ENCODE measurements at regions not wholly inside any gene's neighbourhood (a gene's known extent, or its start where the extent isn't known, plus 50 kb on each side); places are given as distances from the start of the nearest gene placed in this dataset.

GRCh38 chr10:32197423-32197822 is 141.2 kb upstream of the KIF5B start (continued):
- no peak for TF ChIP-seq ZNF462 (CRISPR knock-in tag; IDR thresholded peaks at IDR 0.05)
- TF ChIP-seq ZNF114 (CRISPR knock-in tag; IDR thresholded peaks at IDR 0.05): no peak
- no peak for TF ChIP-seq JUNB (IDR thresholded peaks at IDR 0.05; ENCODE audit: unreplicated experiment)
- TF ChIP-seq, protein P1, sequence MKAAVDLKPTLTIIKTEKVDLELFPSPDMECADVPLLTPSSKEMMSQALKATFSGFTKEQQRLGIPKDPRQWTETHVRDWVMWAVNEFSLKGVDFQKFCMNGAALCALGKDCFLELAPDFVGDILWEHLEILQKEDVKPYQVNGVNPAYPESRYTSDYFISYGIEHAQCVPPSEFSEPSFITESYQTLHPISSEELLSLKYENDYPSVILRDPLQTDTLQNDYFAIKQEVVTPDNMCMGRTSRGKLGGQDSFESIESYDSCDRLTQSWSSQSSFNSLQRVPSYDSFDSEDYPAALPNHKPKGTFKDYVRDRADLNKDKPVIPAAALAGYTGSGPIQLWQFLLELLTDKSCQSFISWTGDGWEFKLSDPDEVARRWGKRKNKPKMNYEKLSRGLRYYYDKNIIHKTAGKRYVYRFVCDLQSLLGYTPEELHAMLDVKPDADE (IDR thresholded peaks at IDR 0.05): no peak
- no peak for TF ChIP-seq CREB1 (CRISPR knock-in tag; IDR thresholded peaks at IDR 0.05; ENCODE audit: low read depth)
- TF ChIP-seq, protein P2, sequence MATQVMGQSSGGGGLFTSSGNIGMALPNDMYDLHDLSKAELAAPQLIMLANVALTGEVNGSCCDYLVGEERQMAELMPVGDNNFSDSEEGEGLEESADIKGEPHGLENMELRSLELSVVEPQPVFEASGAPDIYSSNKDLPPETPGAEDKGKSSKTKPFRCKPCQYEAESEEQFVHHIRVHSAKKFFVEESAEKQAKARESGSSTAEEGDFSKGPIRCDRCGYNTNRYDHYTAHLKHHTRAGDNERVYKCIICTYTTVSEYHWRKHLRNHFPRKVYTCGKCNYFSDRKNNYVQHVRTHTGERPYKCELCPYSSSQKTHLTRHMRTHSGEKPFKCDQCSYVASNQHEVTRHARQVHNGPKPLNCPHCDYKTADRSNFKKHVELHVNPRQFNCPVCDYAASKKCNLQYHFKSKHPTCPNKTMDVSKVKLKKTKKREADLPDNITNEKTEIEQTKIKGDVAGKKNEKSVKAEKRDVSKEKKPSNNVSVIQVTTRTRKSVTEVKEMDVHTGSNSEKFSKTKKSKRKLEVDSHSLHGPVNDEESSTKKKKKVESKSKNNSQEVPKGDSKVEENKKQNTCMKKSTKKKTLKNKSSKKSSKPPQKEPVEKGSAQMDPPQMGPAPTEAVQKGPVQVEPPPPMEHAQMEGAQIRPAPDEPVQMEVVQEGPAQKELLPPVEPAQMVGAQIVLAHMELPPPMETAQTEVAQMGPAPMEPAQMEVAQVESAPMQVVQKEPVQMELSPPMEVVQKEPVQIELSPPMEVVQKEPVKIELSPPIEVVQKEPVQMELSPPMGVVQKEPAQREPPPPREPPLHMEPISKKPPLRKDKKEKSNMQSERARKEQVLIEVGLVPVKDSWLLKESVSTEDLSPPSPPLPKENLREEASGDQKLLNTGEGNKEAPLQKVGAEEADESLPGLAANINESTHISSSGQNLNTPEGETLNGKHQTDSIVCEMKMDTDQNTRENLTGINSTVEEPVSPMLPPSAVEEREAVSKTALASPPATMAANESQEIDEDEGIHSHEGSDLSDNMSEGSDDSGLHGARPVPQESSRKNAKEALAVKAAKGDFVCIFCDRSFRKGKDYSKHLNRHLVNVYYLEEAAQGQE (IDR thresholded peaks at IDR 0.05; ENCODE audit: unreplicated experiment): no peak
- no peak for TF ChIP-seq STAT1 (IDR thresholded peaks at IDR 0.05; ENCODE audit: unreplicated experiment)
- TF ChIP-seq EZH2 (IDR thresholded peaks at IDR 0.05; ENCODE audit: low read depth, unreplicated experiment): no peak
- no peak for TF ChIP-seq POLR2AphosphoS5 (IDR thresholded peaks at IDR 0.05; ENCODE audit: low read depth)
